Sigmoid colon (tissue), 6 donors: ENCODE measurements at regions not wholly inside any gene's neighbourhood (a gene's known extent, or its start where the extent isn't known, plus 50 kb on each side); places are given as distances from the start of the nearest gene placed in this dataset.

Source experiments
- DNase-seq: peaks from one replicate; pipeline ENCODE4 v3.0.0-alpha.2; 2019
- H3K27ac ChIP-seq, 4 donors: fragments of 200-600 bp; sonication (generic); one replicate each; pipeline ENCODE4 v1.5.1; 2016 to 2019; ENCODE audit warnings: mild to moderate bottlenecking in 1 of 4
- H3K27me3 ChIP-seq, 3 donors: fragments of 200-600 bp; sonication (generic); one replicate each; pipeline ENCODE4 v1.5.1; 2019; ENCODE audit warnings: mild to moderate bottlenecking in 1 of 3
- H3K36me3 ChIP-seq, 4 donors: fragments of 200-600 bp; sonication (generic); one replicate each; pipeline ENCODE4 v1.5.1; 2016 to 2019
- H3K4me1 ChIP-seq, 4 donors: fragments of 200-600 bp; sonication (generic); one replicate each; pipeline ENCODE4 v1.5.1; 2017 to 2019
- H3K4me3 ChIP-seq, 4 donors: fragments of 200-600 bp; sonication (generic); one replicate each; pipeline ENCODE4 v1.5.1; 2017 to 2019; ENCODE audit warnings: mild to moderate bottlenecking in 2 of 4, moderate library complexity in 1 of 4
- H3K9me3 ChIP-seq, 4 donors: fragments of 200-600 bp in 3 of 4; sonication (generic) in 3 of 4; one replicate each; pipeline versions ENCODE4 v1.5.1 to v1.6.1; 2013 to 2019
- CTCF ChIP-seq, 4 experiments: fragments of 450-650 bp in 3 of 4; fragments of 200-600 bp in 1 of 4; IDR thresholded peaks; one replicate each; pipeline ENCODE4 v1.5.1; 2016 to 2019; ENCODE audit warnings: antibody characterized with exemption in 4 of 4, mild to moderate bottlenecking in 3 of 4, moderate library complexity in 2 of 4
- EP300 ChIP-seq, 4 donors: sonication (generic); formaldehyde crosslinking; IDR thresholded peaks; one replicate each; pipeline ENCODE4 v1.6.1; 2017; ENCODE audit warnings: antibody characterized with exemption in 4 of 4
- POLR2A ChIP-seq, 2 donors: fragments of 450-650 bp; IDR thresholded peaks; one replicate each; pipeline ENCODE4 v1.6.1; 2016; ENCODE audit warnings: antibody characterized with exemption in 2 of 2, mild to moderate bottlenecking in 2 of 2, moderate library complexity in 2 of 2
- POLR2AphosphoS5 ChIP-seq, 4 donors: sonication (generic); formaldehyde crosslinking; IDR thresholded peaks; one replicate each; pipeline ENCODE4 v1.6.1; 2017; ENCODE audit warnings: antibody characterized with exemption in 4 of 4
- WGBS, 2 donors: extraction: QIAGEN DNeasy Blood & Tissue Kit; methylation state at CpG; one replicate each; pipeline ENCODE4 v1.1.7; 2013; 5-methylcytosine and 5-hydroxymethylcytosine counted together
- intact Hi-C: fragments of 100-400 bp; cut with DNase I; formaldehyde crosslinking; loops from one replicate; pipeline ENCODE4 v1.15.1; 2023
- donor health status: healthy with polysubstance abuse.
- donor health status: healthy.

DNA sequence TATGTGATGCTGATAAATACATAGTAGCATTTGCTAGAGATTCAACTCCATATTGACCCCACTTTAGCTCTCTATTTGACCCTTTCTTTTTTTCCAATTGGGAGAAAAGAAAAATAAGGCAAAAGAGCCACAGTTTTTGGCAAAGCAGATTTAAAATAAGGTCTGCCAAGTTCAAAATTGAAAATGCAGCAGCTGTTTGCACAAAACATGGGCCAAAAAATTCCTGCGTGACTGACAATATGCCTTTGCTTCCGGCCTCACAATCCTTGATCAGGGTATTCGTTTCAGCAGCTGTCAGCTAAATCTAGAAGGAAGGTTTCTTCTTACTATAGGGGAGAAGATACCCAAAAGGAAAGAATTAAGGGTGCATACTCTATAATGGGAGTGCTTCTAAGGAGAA lies 563.5 kb upstream of the CCDC54 start:
- Histone ChIP-seq H3K4me1 (peaks cover 0 to 15% (median 5%) of the 10 kb centered on the region in 4 donors), H3K9me3 (no peaks in the 10 kb centered on the region), H3K4me3 (no peak overlapping the region), H3K27me3 (no peaks in the 10 kb centered on the region), H3K27ac (no peak overlapping the region), H3K36me3 (no peaks in the 10 kb centered on the region)
- TF ChIP-seq POLR2AphosphoS5 (IDR thresholded peaks at IDR 0.05), result no peak
- DNase-seq, result no peak
- intact Hi-C loops, result no loop called here
- WGBS, 2 donors, result 66 to 67% methylated on average over 3 of the region's 3 CpGs

GRCh38 chr3:106814231-106814630 lies 563.0 kb upstream of the CCDC54 start:
- intact Hi-C loops, result no loop called here
- no peak for DNase-seq
- Histone ChIP-seq H3K27ac (no peak overlapping the region), H3K27me3 (no peaks in the 10 kb centered on the region), H3K4me3 (no peak overlapping the region), H3K9me3 (no peaks in the 10 kb centered on the region), H3K36me3 (no peaks in the 10 kb centered on the region), H3K4me1 (peaks cover 0 to 14% (median 5%) of the 10 kb centered on the region in 4 donors)
- WGBS, 2 donors, result 79 to 92% methylated on average over 1 of the region's 1 CpG
- no peak for TF ChIP-seq POLR2AphosphoS5 (IDR thresholded peaks at IDR 0.05)
- TF ChIP-seq CTCF (IDR thresholded peaks at IDR 0.05), result no peak
- no peak for TF ChIP-seq POLR2A (IDR thresholded peaks at IDR 0.05)
- no peak for TF ChIP-seq EP300 (IDR thresholded peaks at IDR 0.05)

- Histone ChIP-seq H3K27me3 (no peaks in the 10 kb centered on the region), H3K9me3 (no peaks in the 10 kb centered on the region), H3K27ac (no peak overlapping the region), H3K36me3 (no peaks in the 10 kb centered on the region), H3K4me1 (peaks cover 0 to 4% (median 1%) of the 10 kb centered on the region in 4 donors), H3K4me3 (no peak overlapping the region)
- intact Hi-C loops, result no loop called here
- TF ChIP-seq POLR2A (IDR thresholded peaks at IDR 0.05), result no peak
- TF ChIP-seq CTCF (IDR thresholded peaks at IDR 0.05), result no peak
- TF ChIP-seq EP300 (IDR thresholded peaks at IDR 0.05), result no peak
- TF ChIP-seq POLR2AphosphoS5 (IDR thresholded peaks at IDR 0.05), result no peak
- no peak for DNase-seq
- 43 to 53% methylated on average over 2 of the region's 2 CpGs for WGBS, 2 donors
Measured at GRCh38 chr3:106816838-106817237, 560.4 kb upstream of the CCDC54 start.

- intact Hi-C loops, result no loop called here
- TF ChIP-seq POLR2A (IDR thresholded peaks at IDR 0.05) (no peak), CTCF (IDR thresholded peaks at IDR 0.05) (no peak), POLR2AphosphoS5 (IDR thresholded peaks at IDR 0.05) (no peak), EP300 (IDR thresholded peaks at IDR 0.05) (no peak)
- 71 to 80% methylated on average over 5 of the region's 5 CpGs for WGBS, 2 donors
Measured at GRCh38 chr3:106817706-106818105, 559.5 kb upstream of the CCDC54 start.

GRCh38 chr3:106819440-106819839 lies 557.8 kb upstream of the CCDC54 start:
- Histone ChIP-seq H3K4me1 (peaks cover 0 to under 1% (median 0%) of the 10 kb centered on the region in 4 donors), H3K9me3 (no peaks in the 10 kb centered on the region), H3K4me3 (no peak overlapping the region), H3K36me3 (no peaks in the 10 kb centered on the region), H3K27ac (no peak overlapping the region), H3K27me3 (no peaks in the 10 kb centered on the region)
- no peak for TF ChIP-seq CTCF (IDR thresholded peaks at IDR 0.05)
- TF ChIP-seq POLR2AphosphoS5 (IDR thresholded peaks at IDR 0.05), result no peak
- no peak for TF ChIP-seq POLR2A (IDR thresholded peaks at IDR 0.05)
- no peak for DNase-seq
- intact Hi-C loops, result no loop called here
- 72 to 75% methylated on average over 1 of the region's 1 CpG for WGBS, 2 donors

More at GRCh38 chr3:106817706-106818105, 559.5 kb upstream of the CCDC54 start:
- peaks cover 0 to 4% (median 1%) of the 10 kb centered on the region in 4 donors for H3K4me1 ChIP-seq
- DNase-seq, result no peak
- H3K36me3 ChIP-seq, result no peaks in the 10 kb centered on the region
- H3K27ac ChIP-seq, result no peak overlapping the region
- no peaks in the 10 kb centered on the region for H3K9me3 ChIP-seq
- H3K4me3 ChIP-seq, result no peak overlapping the region
- H3K27me3 ChIP-seq, result no peaks in the 10 kb centered on the region
